ENCODE measurements at regions not wholly inside any gene's neighbourhood (a gene's known extent, or its start where the extent isn't known, plus 50 kb on each side); places are given as distances from the start of the nearest gene placed in this dataset.
"Not testable (repeated sequence)": the region's sequence is repeated elsewhere in the genome, so short reads cannot be mapped to it uniquely, and the experiment has no call there.

- Histone ChIP-seq H3K9me3 (ENCODE audit: low read length) (no peaks in the 10 kb centered on the region), H2AFZ (ENCODE audit: low read depth, low read length) (no peak overlapping the region), H3K36me3 (ENCODE audit: insufficient read depth, low read length) (no peaks in the 10 kb centered on the region), H3K27me3 (ENCODE audit: insufficient read depth, low read length) (no peaks in the 10 kb centered on the region), H3K4me1 (ENCODE audit: insufficient read depth, low read length) (no peaks in the 10 kb centered on the region), H3K4me3 (ENCODE audit: low read length) (no peak overlapping the region)
Observed at GRCh38 chr12:58665375-58665774, 254.9 kb downstream of the LRIG3 start.

GRCh38 chr12:58668233-58668632, 252.1 kb downstream of the LRIG3 start:
- H2AFZ ChIP-seq (ENCODE audit: low read depth, low read length): no peak overlapping the region
- no peaks in the 10 kb centered on the region for H3K9me3 ChIP-seq (ENCODE audit: low read length)
- no peaks in the 10 kb centered on the region for H3K36me3 ChIP-seq (ENCODE audit: insufficient read depth, low read length)
- no peaks in the 10 kb centered on the region for H3K4me1 ChIP-seq (ENCODE audit: insufficient read depth, low read length)
- H3K4me3 ChIP-seq (ENCODE audit: low read length): no peak overlapping the region
- no peaks in the 10 kb centered on the region for H3K27me3 ChIP-seq (ENCODE audit: insufficient read depth, low read length)

GRCh38 chr12:58668871-58669270, 251.4 kb downstream of the LRIG3 start:
- H3K4me1 ChIP-seq (ENCODE audit: insufficient read depth, low read length): no peaks in the 10 kb centered on the region
- no peak overlapping the region for H2AFZ ChIP-seq (ENCODE audit: low read depth, low read length)

GRCh38 chr12:58670623-58671022, 249.7 kb downstream of the LRIG3 start:
- Histone ChIP-seq H3K4me3 (ENCODE audit: low read length) (no peak overlapping the region), H3K4me1 (ENCODE audit: insufficient read depth, low read length) (no peaks in the 10 kb centered on the region), H3K36me3 (ENCODE audit: insufficient read depth, low read length) (no peaks in the 10 kb centered on the region), H2AFZ (ENCODE audit: low read depth, low read length) (no peak overlapping the region), H3K27me3 (ENCODE audit: insufficient read depth, low read length) (no peaks in the 10 kb centered on the region), H3K9me3 (ENCODE audit: low read length) (no peaks in the 10 kb centered on the region)

More at GRCh38 chr12:58668871-58669270, 251.4 kb downstream of the LRIG3 start:
- Histone ChIP-seq H3K4me3 (ENCODE audit: low read length) (no peak overlapping the region), H3K36me3 (ENCODE audit: insufficient read depth, low read length) (no peaks in the 10 kb centered on the region), H3K27me3 (ENCODE audit: insufficient read depth, low read length) (no peaks in the 10 kb centered on the region), H3K9me3 (ENCODE audit: low read length) (no peaks in the 10 kb centered on the region)

- Histone ChIP-seq H3K4me1 (ENCODE audit: insufficient read depth, low read length) (no peaks in the 10 kb centered on the region), H2AFZ (ENCODE audit: low read depth, low read length) (no peak overlapping the region), H3K9me3 (ENCODE audit: low read length) (no peaks in the 10 kb centered on the region), H3K27me3 (ENCODE audit: insufficient read depth, low read length) (no peaks in the 10 kb centered on the region), H3K36me3 (ENCODE audit: insufficient read depth, low read length) (no peaks in the 10 kb centered on the region), H3K4me3 (ENCODE audit: low read length) (no peak overlapping the region)
Observed at GRCh38 chr12:58671196-58671595, 249.1 kb downstream of the LRIG3 start.

- no peaks in the 10 kb centered on the region for H3K27me3 ChIP-seq (ENCODE audit: insufficient read depth, low read length)
- H3K4me3 ChIP-seq (ENCODE audit: low read length): no peak overlapping the region
- no peaks in the 10 kb centered on the region for H3K4me1 ChIP-seq (ENCODE audit: insufficient read depth, low read length)
- no peaks in the 10 kb centered on the region for H3K9me3 ChIP-seq (ENCODE audit: low read length)
- no peaks in the 10 kb centered on the region for H3K36me3 ChIP-seq (ENCODE audit: insufficient read depth, low read length)
- H2AFZ ChIP-seq (ENCODE audit: low read depth, low read length): no peak overlapping the region
Observed at GRCh38 chr12:58673021-58673420, 247.3 kb downstream of the LRIG3 start.

- not testable (repeated sequence) for H2AFZ ChIP-seq (ENCODE audit: low read depth, low read length); H3K36me3 ChIP-seq (ENCODE audit: insufficient read depth, low read length); H3K4me3 ChIP-seq (ENCODE audit: low read length)
Observed at GRCh38 chr12:58677833-58678232, 242.5 kb downstream of the LRIG3 start.

GRCh38 chr12:58678753-58679152, 241.6 kb downstream of the LRIG3 start:
- Histone ChIP-seq H2AFZ (ENCODE audit: low read depth, low read length) (no peak overlapping the region), H3K9me3 (ENCODE audit: low read length) (peaks cover 7% of the 10 kb centered on the region)

More at GRCh38 chr12:58677833-58678232, 242.5 kb downstream of the LRIG3 start:
- H3K27me3 ChIP-seq (ENCODE audit: insufficient read depth, low read length); H3K9me3 ChIP-seq (ENCODE audit: low read length); H3K4me1 ChIP-seq (ENCODE audit: insufficient read depth, low read length): not testable (repeated sequence)

GRCh38 chr12:58681730-58682129, 238.6 kb downstream of the LRIG3 start:
- Histone ChIP-seq H3K4me1 (ENCODE audit: insufficient read depth, low read length) (no peaks in the 10 kb centered on the region), H3K36me3 (ENCODE audit: insufficient read depth, low read length) (no peaks in the 10 kb centered on the region), H2AFZ (ENCODE audit: low read depth, low read length) (no peak overlapping the region), H3K9me3 (ENCODE audit: low read length) (peaks cover 7% of the 10 kb centered on the region), H3K4me3 (ENCODE audit: low read length) (no peak overlapping the region), H3K27me3 (ENCODE audit: insufficient read depth, low read length) (no peaks in the 10 kb centered on the region)

More at GRCh38 chr12:58678753-58679152, 241.6 kb downstream of the LRIG3 start:
- Histone ChIP-seq H3K4me1 (ENCODE audit: insufficient read depth, low read length) (no peaks in the 10 kb centered on the region), H3K36me3 (ENCODE audit: insufficient read depth, low read length) (no peaks in the 10 kb centered on the region), H3K27me3 (ENCODE audit: insufficient read depth, low read length) (no peaks in the 10 kb centered on the region), H3K4me3 (ENCODE audit: low read length) (no peak overlapping the region)

GRCh38 chr12:58695263-58695662, 225.0 kb downstream of the LRIG3 start:
- Histone ChIP-seq H3K9me3 (ENCODE audit: low read length) (no peaks in the 10 kb centered on the region), H2AFZ (ENCODE audit: low read depth, low read length) (no peak overlapping the region), H3K27me3 (ENCODE audit: insufficient read depth, low read length) (no peaks in the 10 kb centered on the region), H3K4me3 (ENCODE audit: low read length) (no peak overlapping the region), H3K4me1 (ENCODE audit: insufficient read depth, low read length) (no peaks in the 10 kb centered on the region), H3K36me3 (ENCODE audit: insufficient read depth, low read length) (no peaks in the 10 kb centered on the region)

- Histone ChIP-seq H3K27me3 (ENCODE audit: insufficient read depth, low read length) (no peaks in the 10 kb centered on the region), H2AFZ (ENCODE audit: low read depth, low read length) (peak overlapping the region; percentile 76), H3K36me3 (ENCODE audit: insufficient read depth, low read length) (no peaks in the 10 kb centered on the region), H3K9me3 (ENCODE audit: low read length) (no peaks in the 10 kb centered on the region), H3K4me3 (ENCODE audit: low read length) (no peak overlapping the region), H3K4me1 (ENCODE audit: insufficient read depth, low read length) (peaks cover 5% of the 10 kb centered on the region)
Observed at GRCh38 chr12:58701536-58701935, 218.8 kb downstream of the LRIG3 start.

GRCh38 chr12:58703866-58704265, 216.4 kb downstream of the LRIG3 start:
- H3K36me3 ChIP-seq (ENCODE audit: insufficient read depth, low read length): no peaks in the 10 kb centered on the region
- H2AFZ ChIP-seq (ENCODE audit: low read depth, low read length): no peak overlapping the region
- no peak overlapping the region for H3K4me3 ChIP-seq (ENCODE audit: low read length)
- H3K27me3 ChIP-seq (ENCODE audit: insufficient read depth, low read length): no peaks in the 10 kb centered on the region
- no peaks in the 10 kb centered on the region for H3K9me3 ChIP-seq (ENCODE audit: low read length)
- peaks cover 5% of the 10 kb centered on the region for H3K4me1 ChIP-seq (ENCODE audit: insufficient read depth, low read length)

GRCh38 chr12:58704770-58705169, 215.5 kb downstream of the LRIG3 start:
- not testable (repeated sequence) for H3K27me3 ChIP-seq (ENCODE audit: insufficient read depth, low read length); H3K9me3 ChIP-seq (ENCODE audit: low read length)

GRCh38 chr12:58710901-58711300, 209.4 kb downstream of the LRIG3 start:
- Histone ChIP-seq H3K4me3 (ENCODE audit: low read length) (no peak overlapping the region), H3K9me3 (ENCODE audit: low read length) (no peaks in the 10 kb centered on the region), H3K4me1 (ENCODE audit: insufficient read depth, low read length) (no peaks in the 10 kb centered on the region), H3K27me3 (ENCODE audit: insufficient read depth, low read length) (no peaks in the 10 kb centered on the region), H2AFZ (ENCODE audit: low read depth, low read length) (no peak overlapping the region), H3K36me3 (ENCODE audit: insufficient read depth, low read length) (no peaks in the 10 kb centered on the region)

More at GRCh38 chr12:58704770-58705169, 215.5 kb downstream of the LRIG3 start:
- not testable (repeated sequence) for H2AFZ ChIP-seq (ENCODE audit: low read depth, low read length); H3K4me3 ChIP-seq (ENCODE audit: low read length); H3K4me1 ChIP-seq (ENCODE audit: insufficient read depth, low read length); H3K36me3 ChIP-seq (ENCODE audit: insufficient read depth, low read length)

Data from neuron (in vitro differentiated cells).